Brain microvascular endothelial cell (primary cell): ENCODE measurements at regions not wholly inside any gene's neighbourhood (a gene's known extent, or its start where the extent isn't known, plus 50 kb on each side); places are given as distances from the start of the nearest gene placed in this dataset.

Experiments
- DNase-seq: peaks from one replicate; pipeline ENCODE4 v3.0.0-alpha.2; 2020
- H3K27ac ChIP-seq: fragments of 250-450 bp; sonication (Bioruptor Pico); 2 replicates; pipeline ENCODE4 v1.5.1; 2020; ENCODE audit warnings: mild to moderate bottlenecking, moderate library complexity
- H3K27me3 ChIP-seq: fragments of 250-450 bp; sonication (Bioruptor Pico); replicated peaks from 2 replicates; pipeline ENCODE4 v1.5.1; 2020; ENCODE audit warnings: mild to moderate bottlenecking
- H3K36me3 ChIP-seq: fragments of 250-450 bp; sonication (Bioruptor Pico); replicated peaks from 2 replicates; pipeline ENCODE4 v1.5.1; 2020; ENCODE audit warnings: mild to moderate bottlenecking
- H3K4me3 ChIP-seq: 2 replicates; pipeline ENCODE4 v1.5.1; 2011; ENCODE audit warnings: low read depth, mild to moderate bottlenecking, control low read depth, low read length, moderate library complexity
- CTCF ChIP-seq: IDR thresholded peaks from 2 replicates; pipeline ENCODE4 v1.5.1; 2011; ENCODE audit warnings: low read depth, mild to moderate bottlenecking, moderate library complexity, low read length, control low read depth, inconsistent platforms; ENCODE audit errors: missing control alignments
- in situ Hi-C: cut with HindIII; loops from 2 replicates; pipeline ENCODE4 v1.10.0; 2017; ENCODE audit warnings: low sequenced_read_pairs, low pct_ligation_motif_present

GRCh38 chr22:33204408-33204807 lies 146.2 kb upstream of the SYN3 start:
- H3K27me3 ChIP-seq: no peaks in the 10 kb centered on the region
- no peak overlapping the region for H3K4me3 ChIP-seq
- in situ Hi-C loops: no loop called here
- TF ChIP-seq CTCF: no peak
- no peak for DNase-seq
- no peaks in the 10 kb centered on the region for H3K36me3 ChIP-seq
- no peak overlapping the region for H3K27ac ChIP-seq

- Histone ChIP-seq H3K27me3 (no peaks in the 10 kb centered on the region), H3K27ac (no peak overlapping the region), H3K4me3 (no peak overlapping the region), H3K36me3 (no peaks in the 10 kb centered on the region)
- TF ChIP-seq CTCF: no peak
- no peak for DNase-seq
- in situ Hi-C loops: no loop called here
Measured at GRCh38 chr22:33202455-33202854, 144.3 kb upstream of the SYN3 start.

GRCh38 chr22:33194529-33195077 lies 136.4 kb upstream of the SYN3 start:
- TF ChIP-seq CTCF: no peak
- Histone ChIP-seq H3K27me3 (no peaks in the 10 kb centered on the region), H3K36me3 (no peaks in the 10 kb centered on the region), H3K27ac (no peak overlapping the region), H3K4me3 (no peak overlapping the region)
- no peak for DNase-seq
- in situ Hi-C loops: no loop called here

- no peak overlapping the region for H3K27ac ChIP-seq
- TF ChIP-seq CTCF: no peak
- no peaks in the 10 kb centered on the region for H3K27me3 ChIP-seq
- H3K36me3 ChIP-seq: no peaks in the 10 kb centered on the region
- no peak for DNase-seq
- in situ Hi-C loops: no loop called here
- no peak overlapping the region for H3K4me3 ChIP-seq
Measured at GRCh38 chr22:33192156-33192555, 134.0 kb upstream of the SYN3 start.

- no peak for TF ChIP-seq CTCF
- no peak overlapping the region for H3K27ac ChIP-seq
- H3K27me3 ChIP-seq: no peaks in the 10 kb centered on the region
- no peak overlapping the region for H3K4me3 ChIP-seq
- in situ Hi-C loops: no loop called here
- no peaks in the 10 kb centered on the region for H3K36me3 ChIP-seq
- no peak for DNase-seq
Measured at GRCh38 chr22:33188326-33188725, 130.1 kb upstream of the SYN3 start.

GRCh38 chr22:33186816-33187215 lies 128.6 kb upstream of the SYN3 start:
- Histone ChIP-seq H3K27me3 (no peaks in the 10 kb centered on the region), H3K27ac (no peak overlapping the region), H3K4me3 (no peak overlapping the region), H3K36me3 (no peaks in the 10 kb centered on the region)
- no peak for DNase-seq
- in situ Hi-C loops: no loop called here
- no peak for TF ChIP-seq CTCF
